ENCODE measurements at regions not wholly inside any gene's neighbourhood (a gene's known extent, or its start where the extent isn't known, plus 50 kb on each side); places are given as distances from the start of the nearest gene placed in this dataset.
"Not testable (repeated sequence)": the region's sequence is repeated elsewhere in the genome, so short reads cannot be mapped to it uniquely, and the experiment has no call there.

- DNase-seq (ENCODE audit: low spot score): no peak
- no peak for TF ChIP-seq CTCF (IDR thresholded peaks at IDR 0.05)
- Histone ChIP-seq H3K27ac (no peak overlapping the region), H3K4me3 (no peak overlapping the region)
Measured at GRCh38 chr9:42388146-42388690, 204.8 kb downstream of the SPATA31A6 start.

- Histone ChIP-seq H3K27ac (no peak overlapping the region), H3K4me3 (no peak overlapping the region)
- no peak for TF ChIP-seq CTCF (IDR thresholded peaks at IDR 0.05)
- no peak for DNase-seq (ENCODE audit: low spot score)
Measured at GRCh38 chr9:42388846-42389245, 205.4 kb downstream of the SPATA31A6 start.

GRCh38 chr9:42392773-42393455 is 209.5 kb downstream of the SPATA31A6 start:
- not testable (repeated sequence) for H3K27ac ChIP-seq; DNase-seq (ENCODE audit: low spot score); H3K4me3 ChIP-seq

GRCh38 chr9:42396318-42396717 is 212.9 kb downstream of the SPATA31A6 start:
- H3K4me3 ChIP-seq: no peak overlapping the region
- no peak for DNase-seq (ENCODE audit: low spot score)
- no peak overlapping the region for H3K27ac ChIP-seq
- TF ChIP-seq CTCF (IDR thresholded peaks at IDR 0.05): no peak

- not testable (repeated sequence) for H3K27ac ChIP-seq; DNase-seq (ENCODE audit: low spot score); H3K4me3 ChIP-seq
Measured at GRCh38 chr9:42397336-42397735, 213.9 kb downstream of the SPATA31A6 start.

- H3K27ac ChIP-seq: not testable (repeated sequence)
Measured at GRCh38 chr9:42402919-42403318, 219.5 kb downstream of the SPATA31A6 start.

GRCh38 chr9:42409581-42409980 is 226.1 kb downstream of the SPATA31A6 start:
- not testable (repeated sequence) for H3K27ac ChIP-seq; H3K4me3 ChIP-seq; DNase-seq (ENCODE audit: low spot score)

More at GRCh38 chr9:42402919-42403318, 219.5 kb downstream of the SPATA31A6 start:
- not testable (repeated sequence) for H3K4me3 ChIP-seq; DNase-seq (ENCODE audit: low spot score)

GRCh38 chr9:42412354-42412753 is 228.9 kb downstream of the SPATA31A6 start:
- DNase-seq (ENCODE audit: low spot score); H3K27ac ChIP-seq; H3K4me3 ChIP-seq: not testable (repeated sequence)

GRCh38 chr9:42414865-42415264 is 231.4 kb downstream of the SPATA31A6 start:
- not testable (repeated sequence) for DNase-seq (ENCODE audit: low spot score); H3K4me3 ChIP-seq

GRCh38 chr9:42419652-42420051 is 236.2 kb downstream of the SPATA31A6 start:
- not testable (repeated sequence) for H3K4me3 ChIP-seq; DNase-seq (ENCODE audit: low spot score); H3K27ac ChIP-seq

More at GRCh38 chr9:42414865-42415264, 231.4 kb downstream of the SPATA31A6 start:
- H3K27ac ChIP-seq: not testable (repeated sequence)

- H3K27ac ChIP-seq; DNase-seq (ENCODE audit: low spot score): not testable (repeated sequence)
Measured at GRCh38 chr9:42420324-42420723, 236.9 kb downstream of the SPATA31A6 start.

GRCh38 chr9:42421630-42422029 is 238.2 kb downstream of the SPATA31A6 start:
- not testable (repeated sequence) for H3K27ac ChIP-seq; H3K4me3 ChIP-seq; DNase-seq (ENCODE audit: low spot score)

More at GRCh38 chr9:42420324-42420723, 236.9 kb downstream of the SPATA31A6 start:
- H3K4me3 ChIP-seq: not testable (repeated sequence)

GRCh38 chr9:42430674-42431615 is 247.5 kb downstream of the SPATA31A6 start:
- not testable (repeated sequence) for H3K4me3 ChIP-seq; H3K27ac ChIP-seq; DNase-seq (ENCODE audit: low spot score)

GRCh38 chr9:42431616-42432010 is 248.2 kb downstream of the SPATA31A6 start:
- not testable (repeated sequence) for H3K4me3 ChIP-seq; DNase-seq (ENCODE audit: low spot score); H3K27ac ChIP-seq
